WI38 (cell line): ENCODE measurements at regions not wholly inside any gene's neighbourhood (a gene's known extent, or its start where the extent isn't known, plus 50 kb on each side); places are given as distances from the start of the nearest gene placed in this dataset.

Experiments
- H3K4me3 ChIP-seq: 2 replicates; pipeline ENCODE4 v1.5.1; 2011; ENCODE audit warnings: low read depth, mild to moderate bottlenecking, control low read depth, low read length
- CTCF ChIP-seq: IDR thresholded peaks from 2 replicates; pipeline ENCODE4 v1.5.1; 2012; ENCODE audit warnings: low read depth, mild to moderate bottlenecking, control low read depth, low read length

- no peak overlapping the region for H3K4me3 ChIP-seq
- TF ChIP-seq CTCF = no peak
Measured at GRCh38 chr9:23587433-23587832, 238.6 kb downstream of the ELAVL2 start.

GRCh38 chr9:23587903-23588302 lies 238.1 kb downstream of the ELAVL2 start:
- H3K4me3 ChIP-seq = no peak overlapping the region
- no peak for TF ChIP-seq CTCF

GRCh38 chr9:23590276-23591000 lies 235.6 kb downstream of the ELAVL2 start:
- no peak overlapping the region for H3K4me3 ChIP-seq
- TF ChIP-seq CTCF = no peak

GRCh38 chr9:23594421-23594820 lies 231.6 kb downstream of the ELAVL2 start:
- TF ChIP-seq CTCF = no peak
- no peak overlapping the region for H3K4me3 ChIP-seq

GRCh38 chr9:23596913-23597634 lies 229.0 kb downstream of the ELAVL2 start:
- no peak overlapping the region for H3K4me3 ChIP-seq
- no peak for TF ChIP-seq CTCF

- H3K4me3 ChIP-seq = no peak overlapping the region
Measured at GRCh38 chr9:23598994-23599393, 227.0 kb downstream of the ELAVL2 start.

More at GRCh38 chr9:23598994-23599393, 227.0 kb downstream of the ELAVL2 start:
- no peak for TF ChIP-seq CTCF
